GM18519 (cell line): ENCODE measurements at regions not wholly inside any gene's neighbourhood (a gene's known extent, or its start where the extent isn't known, plus 50 kb on each side); places are given as distances from the start of the nearest gene placed in this dataset.

Source experiments
- ATAC-seq: cut with Tn5 transposase; IDR thresholded peaks from one replicate; pipeline ENCODE4 v1.9.1; 2021; ENCODE audit warnings: mild to moderate bottlenecking, moderate library complexity; ENCODE audit not compliant: unreplicated experiment, low FRiP score

- ATAC-seq = no peak
These were observed 483.1 kb downstream of the RPS24 start for GRCh38 chr10:78516756-78517155.

GRCh38 chr10:78518224-78518623 is 484.6 kb downstream of the RPS24 start:
- ATAC-seq = no peak

GRCh38 chr10:78520737-78521430 is 487.2 kb downstream of the RPS24 start:
- ATAC-seq = no peak

DNA sequence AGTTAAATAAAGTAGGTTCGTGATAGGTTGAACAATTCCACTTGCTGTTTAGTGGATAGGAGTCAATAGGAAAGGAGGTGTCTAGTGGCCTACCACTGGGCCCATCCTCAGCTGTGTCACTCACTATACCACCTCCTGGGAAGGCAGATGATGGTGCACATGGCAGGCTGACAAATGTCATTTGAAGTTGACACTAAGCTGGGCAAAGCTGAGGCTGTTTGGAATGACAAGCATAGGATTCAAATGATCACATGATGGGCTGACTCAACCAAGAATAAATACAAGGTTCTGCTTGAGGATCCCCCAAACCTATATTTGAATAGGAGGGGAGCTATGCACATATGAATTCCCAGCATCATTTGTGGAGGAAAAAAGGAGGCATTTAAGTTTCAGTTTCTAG is 489.8 kb downstream of the RPS24 start:
- ATAC-seq = no peak

DNA sequence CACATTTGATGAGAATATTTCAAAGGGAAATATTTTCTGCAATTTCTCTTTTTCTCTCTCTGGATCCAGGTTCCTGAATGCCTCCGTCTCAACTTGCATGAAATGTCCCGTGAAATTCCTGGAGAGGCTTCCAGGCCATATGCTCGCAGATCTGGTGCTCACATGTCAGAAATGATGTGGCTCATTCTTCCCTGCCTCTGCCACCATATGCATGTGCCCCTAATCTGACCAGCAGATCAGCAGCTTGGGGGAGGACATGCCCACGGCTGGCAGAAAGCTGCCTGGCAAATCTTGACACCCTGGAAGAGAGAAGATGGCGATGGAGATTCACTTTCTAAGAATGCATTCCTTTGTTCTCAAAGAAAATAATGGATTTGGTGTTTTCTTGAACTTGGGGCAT is 490.7 kb downstream of the RPS24 start:
- ATAC-seq = no peak

DNA sequence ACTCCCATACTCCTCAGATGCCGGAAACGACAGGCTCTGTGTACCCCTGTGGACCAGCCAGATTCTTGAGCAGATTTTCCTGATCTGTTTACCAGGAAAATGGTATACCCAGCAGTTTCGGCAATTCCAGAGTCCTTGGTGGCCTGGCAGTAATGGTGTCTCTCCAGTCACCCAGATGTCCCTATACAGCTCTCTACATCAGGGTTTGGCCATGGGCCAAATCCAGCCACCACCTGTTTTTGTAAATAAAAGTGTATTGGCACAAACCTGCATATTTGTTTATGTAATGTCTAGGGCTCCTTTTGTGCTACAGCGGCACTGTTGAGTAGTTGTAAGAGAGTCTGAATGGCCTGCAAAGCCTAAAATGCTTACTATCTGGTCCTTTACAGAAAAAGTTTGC is 491.3 kb downstream of the RPS24 start:
- ATAC-seq = no peak

- no peak for ATAC-seq
These were observed 492.7 kb downstream of the RPS24 start for GRCh38 chr10:78526347-78526746.

- ATAC-seq = no peak
These were observed 493.6 kb downstream of the RPS24 start for GRCh38 chr10:78527296-78527695.

GRCh38 chr10:78528749-78529204 is 495.1 kb downstream of the RPS24 start:
- no peak for ATAC-seq

DNA sequence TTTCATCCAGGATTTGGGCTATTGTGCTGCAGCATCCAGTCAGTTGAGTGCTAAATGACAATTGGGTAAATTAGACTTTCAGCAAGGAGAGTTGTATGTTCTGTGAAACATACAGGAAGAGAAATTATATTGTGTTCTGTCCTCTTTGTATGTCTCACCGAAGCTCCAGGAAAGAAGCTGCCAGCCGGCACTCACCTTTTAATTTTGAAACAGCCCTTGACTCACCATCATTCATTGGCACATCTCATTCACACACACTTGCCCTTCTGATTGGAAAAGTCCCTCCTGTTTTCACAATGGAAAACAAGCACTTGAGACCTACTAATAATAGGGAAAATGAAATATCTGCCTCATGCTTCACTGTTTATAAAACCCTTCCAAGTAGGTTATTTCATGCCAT is 495.6 kb downstream of the RPS24 start:
- no peak for ATAC-seq

DNA sequence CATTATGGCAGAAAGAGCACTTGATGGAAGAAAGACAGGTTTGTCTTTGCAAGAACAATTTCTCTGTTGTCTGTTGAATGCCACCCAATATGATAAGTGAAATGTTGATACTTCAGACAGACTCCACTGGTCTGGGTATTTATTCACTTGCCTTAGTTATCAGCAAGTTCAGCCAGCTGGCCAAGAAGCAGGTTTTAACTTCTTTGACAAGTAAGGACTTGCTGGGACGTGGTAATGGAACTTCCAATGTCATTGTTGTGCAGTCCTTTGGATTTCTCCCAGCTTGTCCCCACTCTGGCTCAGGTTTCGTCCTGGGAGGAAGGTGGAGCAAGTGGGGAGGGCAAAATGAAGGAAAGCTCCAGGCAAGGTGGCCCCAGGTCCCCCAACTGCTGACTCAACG is 497.4 kb downstream of the RPS24 start:
- no peak for ATAC-seq

DNA sequence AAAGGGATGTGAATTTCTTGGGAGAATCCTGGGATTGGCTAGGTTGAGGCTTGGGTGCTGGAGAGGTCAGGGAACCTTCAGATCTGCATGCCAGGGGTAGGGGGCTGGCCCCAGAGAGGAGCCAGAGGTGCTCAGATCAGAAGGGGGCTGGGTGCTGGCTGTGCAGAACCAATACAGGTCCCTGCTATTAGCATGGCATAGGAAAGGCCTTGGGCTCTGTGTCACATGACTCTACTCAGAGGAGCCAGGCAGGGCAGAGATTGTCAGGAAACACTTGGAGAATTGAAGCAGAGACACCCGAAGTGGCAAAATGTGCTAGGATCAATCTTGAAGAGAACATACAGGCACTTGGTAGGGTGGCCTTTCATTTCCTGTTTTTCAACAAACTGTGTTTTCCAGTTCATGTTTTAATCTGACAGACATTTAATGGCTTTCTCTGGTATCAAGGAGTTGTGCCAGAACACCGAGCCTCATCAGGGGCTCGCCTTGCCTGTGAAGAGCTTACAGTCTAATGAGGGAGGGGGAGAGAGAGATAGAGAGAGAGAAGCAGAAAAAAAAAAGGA is 498.9 kb downstream of the RPS24 start:
- no peak for ATAC-seq

- ATAC-seq = no peak
These were observed 499.4 kb downstream of the RPS24 start for GRCh38 chr10:78533098-78533497.

GRCh38 chr10:78533776-78534175 is 500.1 kb downstream of the RPS24 start:
- ATAC-seq = no peak

DNA sequence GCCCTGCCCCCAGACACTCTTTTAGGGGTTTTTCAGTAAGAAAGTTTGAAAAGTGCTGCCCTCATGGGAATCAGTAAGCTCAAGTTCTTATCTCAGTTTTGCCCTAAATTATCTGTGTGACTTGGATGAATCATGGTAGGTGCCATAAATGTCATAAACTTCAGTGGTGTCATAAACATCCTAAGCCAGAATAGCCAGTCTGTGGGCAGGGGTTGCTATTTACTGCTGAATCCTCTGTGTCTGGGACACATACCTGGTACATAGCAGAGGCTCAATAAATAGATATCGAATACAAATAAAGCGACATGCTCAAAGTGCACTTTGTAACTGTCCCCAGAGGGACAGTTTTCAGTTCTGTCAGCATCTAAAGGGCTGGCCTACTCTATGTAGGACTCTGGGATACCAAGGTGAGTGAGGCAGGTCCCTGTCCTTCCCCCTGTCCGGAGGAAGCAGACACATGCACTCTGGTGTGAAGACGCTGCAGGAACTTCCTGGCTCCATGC is 502.1 kb downstream of the RPS24 start:
- no peak for ATAC-seq

GRCh38 chr10:78537018-78537417 is 503.4 kb downstream of the RPS24 start:
- ATAC-seq = no peak

GRCh38 chr10:78539247-78539766 is 505.6 kb downstream of the RPS24 start:
- no peak for ATAC-seq

DNA sequence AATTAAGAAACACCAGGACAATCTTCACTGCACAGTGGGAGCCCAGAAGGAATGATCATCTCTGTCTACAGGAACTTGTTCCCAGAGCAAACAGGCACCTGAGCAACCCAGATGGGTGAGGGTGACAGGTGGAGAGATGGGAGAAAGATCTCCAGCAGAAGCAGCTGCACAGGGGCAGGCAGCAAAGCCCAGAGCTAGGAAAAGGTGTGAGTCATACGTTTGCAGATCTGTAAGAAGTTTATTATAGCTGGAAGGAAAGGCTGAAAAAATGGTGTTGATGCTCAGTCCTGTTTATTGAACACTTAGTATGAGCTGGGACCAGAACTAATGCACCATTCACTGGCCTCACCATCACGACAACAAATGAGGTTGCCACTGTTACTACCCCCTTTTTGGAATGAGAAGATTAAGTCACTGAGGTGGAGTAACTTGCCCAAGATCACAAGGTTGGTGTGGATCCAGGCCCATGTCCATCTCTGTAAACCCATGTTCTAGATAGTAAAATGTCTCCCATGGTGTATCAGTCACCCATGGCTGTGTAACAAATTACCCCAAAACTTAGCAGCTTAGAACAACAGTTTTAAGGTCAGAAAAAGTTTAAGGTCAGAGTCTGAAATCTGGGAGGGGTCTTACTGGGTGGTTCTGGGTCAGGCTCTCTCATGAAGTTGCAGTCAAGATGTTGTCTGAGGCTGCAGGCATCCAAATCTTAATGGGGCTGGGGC is 506.9 kb downstream of the RPS24 start:
- ATAC-seq = no peak

GRCh38 chr10:78541481-78542140 is 507.9 kb downstream of the RPS24 start:
- ATAC-seq = no peak

DNA sequence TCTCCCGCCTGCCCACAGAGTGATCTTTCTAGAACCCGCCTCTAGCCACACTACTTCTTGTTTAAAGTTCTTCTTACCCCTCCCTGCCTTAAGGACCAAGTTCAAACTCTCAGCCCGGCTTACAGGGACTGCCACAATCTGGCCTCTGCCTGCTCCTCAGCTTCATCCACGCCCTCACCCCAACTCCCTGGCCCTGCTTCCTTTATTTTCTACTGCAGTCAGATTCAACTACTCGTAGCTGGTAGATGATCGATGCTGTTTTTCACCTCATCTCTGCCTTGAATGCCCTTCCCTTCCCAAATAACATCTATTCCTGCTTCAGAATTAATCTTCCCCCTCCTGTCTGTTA is 508.5 kb downstream of the RPS24 start:
- no peak for ATAC-seq

DNA sequence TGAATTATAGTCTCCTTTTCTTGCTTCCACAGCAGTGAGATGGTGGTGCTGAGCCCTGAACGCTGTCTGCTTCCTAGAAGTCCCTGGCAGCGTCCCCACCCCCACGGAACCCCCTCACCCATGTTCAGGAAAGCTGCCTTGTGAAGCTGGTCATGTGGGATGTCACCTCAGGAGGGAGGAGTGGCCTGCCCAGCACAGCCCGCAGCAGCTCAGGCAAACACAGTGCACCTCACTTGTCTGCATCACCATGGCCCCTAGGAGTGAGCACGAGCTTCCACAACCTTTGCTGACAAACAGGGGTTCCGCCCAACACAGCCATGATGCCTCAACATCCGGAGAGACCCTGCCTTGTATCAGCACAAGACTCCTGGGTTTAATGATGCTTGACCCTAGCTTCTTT is 508.9 kb downstream of the RPS24 start:
- no peak for ATAC-seq
